ENCODE measurements at regions not wholly inside any gene's neighbourhood (a gene's known extent, or its start where the extent isn't known, plus 50 kb on each side); places are given as distances from the start of the nearest gene placed in this dataset.

GRCh38 chr21:27840262-27840661 lies 873.4 kb upstream of the ADAMTS5 start:
- Histone ChIP-seq H3K4me1 (no peaks in the 10 kb centered on the region), H3K4me3 (ENCODE audit: low read depth, low read length) (no peak overlapping the region), H3K27me3 (replicated peaks; ENCODE audit: control insufficient read depth, insufficient read depth, low read length) (no peaks in the 10 kb centered on the region), H3K36me3 (ENCODE audit: control insufficient read depth, insufficient read depth, low read length) (no peaks in the 10 kb centered on the region), H3K9me3 (no peaks in the 10 kb centered on the region)
- H3K4me1 Mint-ChIP-seq (ENCODE audit: low read depth, unreplicated experiment), result no peaks in the 10 kb centered on the region
- no peaks in the 10 kb centered on the region for H3K27me3 Mint-ChIP-seq (ENCODE audit: insufficient read depth, unreplicated experiment)
- TF ChIP-seq CTCF (IDR thresholded peaks at IDR 0.05; ENCODE audit: insufficient read depth in 1 of 2, low read depth in 1 of 2, low read length in 1 of 2, severe bottlenecking in 1 of 2, unreplicated experiment in 1 of 2), result no peak
- no peaks in the 10 kb centered on the region for H3K36me3 Mint-ChIP-seq (ENCODE audit: insufficient read depth, unreplicated experiment)
- no peaks in the 10 kb centered on the region for H3K9me3 Mint-ChIP-seq (ENCODE audit: unreplicated experiment)
- no peak overlapping the region for H3K27ac Mint-ChIP-seq (ENCODE audit: unreplicated experiment)
- BruUV-seq (replicated peaks), result no TSS peak
- no peak overlapping the region for H3K4me3 Mint-ChIP-seq (ENCODE audit: unreplicated experiment)
- ChIA-PET CTCF (no interaction called here), POLR2A (no interaction called here)
- no peak for DNase-seq
- intact Hi-C loops (cut with micrococcal nuclease; ENCODE audit: unreplicated experiment), result no loop called here

GRCh38 chr21:27839512-27840115 lies 872.7 kb upstream of the ADAMTS5 start:
- peaks cover under 1% of the 10 kb centered on the region for H3K9me3 Mint-ChIP-seq (ENCODE audit: unreplicated experiment)
- H3K4me1 ChIP-seq, result no peaks in the 10 kb centered on the region
- H3K9me3 ChIP-seq, result no peaks in the 10 kb centered on the region
- no peaks in the 10 kb centered on the region for H3K4me1 Mint-ChIP-seq (ENCODE audit: low read depth, unreplicated experiment)
- no peaks in the 10 kb centered on the region for H3K36me3 Mint-ChIP-seq (ENCODE audit: insufficient read depth, unreplicated experiment)
- H3K27me3 Mint-ChIP-seq (ENCODE audit: insufficient read depth, unreplicated experiment), result no peaks in the 10 kb centered on the region
- H3K27ac Mint-ChIP-seq (ENCODE audit: unreplicated experiment), result no peak overlapping the region
- no peaks in the 10 kb centered on the region for H3K27me3 ChIP-seq (replicated peaks; ENCODE audit: control insufficient read depth, insufficient read depth, low read length)
- no TSS peak for BruUV-seq (replicated peaks)
- TF ChIP-seq CTCF (IDR thresholded peaks at IDR 0.05; ENCODE audit: insufficient read depth in 1 of 2, low read depth in 1 of 2, low read length in 1 of 2, severe bottlenecking in 1 of 2, unreplicated experiment in 1 of 2), result no peak
- DNase-seq, result no peak
- POLR2A ChIA-PET, result no interaction called here
- H3K4me3 Mint-ChIP-seq (ENCODE audit: unreplicated experiment), result no peak overlapping the region
- H3K4me3 ChIP-seq (ENCODE audit: low read depth, low read length), result no peak overlapping the region
- CTCF ChIA-PET, result no interaction called here
- intact Hi-C loops (cut with micrococcal nuclease; ENCODE audit: unreplicated experiment), result no loop called here
- no peaks in the 10 kb centered on the region for H3K36me3 ChIP-seq (ENCODE audit: control insufficient read depth, insufficient read depth, low read length)

GRCh38 chr21:27838573-27838972 lies 871.7 kb upstream of the ADAMTS5 start:
- DNase-seq, result no peak
- no peak overlapping the region for H3K4me3 Mint-ChIP-seq (ENCODE audit: unreplicated experiment)
- no peaks in the 10 kb centered on the region for H3K27me3 ChIP-seq (replicated peaks; ENCODE audit: control insufficient read depth, insufficient read depth, low read length)
- no peaks in the 10 kb centered on the region for H3K36me3 ChIP-seq (ENCODE audit: control insufficient read depth, insufficient read depth, low read length)
- POLR2A ChIA-PET, result no interaction called here
- BruUV-seq (replicated peaks), result no TSS peak
- no peaks in the 10 kb centered on the region for H3K36me3 Mint-ChIP-seq (ENCODE audit: insufficient read depth, unreplicated experiment)
- no peaks in the 10 kb centered on the region for H3K4me1 ChIP-seq
- no peaks in the 10 kb centered on the region for H3K9me3 ChIP-seq
- H3K27ac Mint-ChIP-seq (ENCODE audit: unreplicated experiment), result no peak overlapping the region
- CTCF ChIA-PET, result no interaction called here
- no peaks in the 10 kb centered on the region for H3K27me3 Mint-ChIP-seq (ENCODE audit: insufficient read depth, unreplicated experiment)
- peaks cover 9% of the 10 kb centered on the region for H3K9me3 Mint-ChIP-seq (ENCODE audit: unreplicated experiment)
- no peaks in the 10 kb centered on the region for H3K4me1 Mint-ChIP-seq (ENCODE audit: low read depth, unreplicated experiment)
- TF ChIP-seq CTCF (IDR thresholded peaks at IDR 0.05; ENCODE audit: insufficient read depth in 1 of 2, low read depth in 1 of 2, low read length in 1 of 2, severe bottlenecking in 1 of 2, unreplicated experiment in 1 of 2), result no peak
- no peak overlapping the region for H3K4me3 ChIP-seq (ENCODE audit: low read depth, low read length)
- intact Hi-C loops (cut with micrococcal nuclease; ENCODE audit: unreplicated experiment), result no loop called here

Measured in Caco-2 (cell line).